ENCODE measurements at regions not wholly inside any gene's neighbourhood (a gene's known extent, or its start where the extent isn't known, plus 50 kb on each side); places are given as distances from the start of the nearest gene placed in this dataset.

- no peaks in the 10 kb centered on the region for H3K36me3 ChIP-seq (ENCODE audit: control insufficient read depth in 2 of 2, extremely low read depth in 1 of 2, insufficient read depth in 2 of 2, low read length in 2 of 2)
- H3K9ac ChIP-seq (ENCODE audit: control insufficient read depth, extremely low read depth, insufficient read depth, low read length) = no peak overlapping the region
- no peak overlapping the region for H3K4me3 ChIP-seq (ENCODE audit: control insufficient read depth in 2 of 3, extremely low read depth in 1 of 3, insufficient read depth in 2 of 3, low read depth in 1 of 3, low read length in 3 of 3)
- no peaks in the 10 kb centered on the region for H3K79me2 ChIP-seq (ENCODE audit: control insufficient read depth, insufficient read depth, low read length)
- no peak overlapping the region for H3K4me2 ChIP-seq (ENCODE audit: control insufficient read depth, extremely low read depth, insufficient read depth, low read depth, low read length)
- no peaks in the 10 kb centered on the region for H3K9me3 ChIP-seq (ENCODE audit: control insufficient read depth, low read depth, low read length)
- H3K27ac ChIP-seq (ENCODE audit: control insufficient read depth, insufficient read depth, low read length) = no peak overlapping the region
- no peak overlapping the region for H2AFZ ChIP-seq (ENCODE audit: control insufficient read depth, low read length)
- DNase-seq (ENCODE audit: low read depth, low spot score) = no peak
- FAIRE-seq = no peak
- peaks cover under 1% of the 10 kb centered on the region for H3K4me1 ChIP-seq (ENCODE audit: control insufficient read depth, extremely low read depth, insufficient read depth, low read length)
- dilution Hi-C loops (cut with MboI; ENCODE audit: extremely low pct_ligation_motif_present, low sequenced_read_pairs) = no loop called here
- no peaks in the 10 kb centered on the region for H3K9me1 ChIP-seq (ENCODE audit: control insufficient read depth, extremely low read depth, insufficient read depth, low read length)
- no peaks in the 10 kb centered on the region for H4K20me1 ChIP-seq (ENCODE audit: control insufficient read depth, extremely low read depth, insufficient read depth, low read length)
- H3K27me3 ChIP-seq (ENCODE audit: control insufficient read depth, extremely low read depth, insufficient read depth, low read length) = no peaks in the 10 kb centered on the region
- TF ChIP-seq EZH2 (IDR thresholded peaks at IDR 0.05; ENCODE audit: low read length) (no peak), CTCF (optimal IDR thresholded peaks at IDR 0.05 in 1 of 3, IDR thresholded peaks at IDR 0.05 in 1 of 3, conservative IDR thresholded peaks at IDR 0.05 in 1 of 3; ENCODE audit: extremely low read depth in 1 of 3, insufficient read depth in 2 of 3, low read length in 3 of 3) (no peak)
Measured at GRCh38 chr2:20530520-20530919, 83.6 kb downstream of the RHOB start.

- Histone ChIP-seq H3K4me2 (ENCODE audit: control insufficient read depth, extremely low read depth, insufficient read depth, low read depth, low read length) (no peak overlapping the region), H4K20me1 (ENCODE audit: control insufficient read depth, extremely low read depth, insufficient read depth, low read length) (no peaks in the 10 kb centered on the region), H3K9me1 (ENCODE audit: control insufficient read depth, extremely low read depth, insufficient read depth, low read length) (no peaks in the 10 kb centered on the region), H3K79me2 (ENCODE audit: control insufficient read depth, insufficient read depth, low read length) (no peaks in the 10 kb centered on the region), H3K9ac (ENCODE audit: control insufficient read depth, extremely low read depth, insufficient read depth, low read length) (no peak overlapping the region), H3K4me1 (ENCODE audit: control insufficient read depth, extremely low read depth, insufficient read depth, low read length) (no peaks in the 10 kb centered on the region), H3K4me3 (ENCODE audit: control insufficient read depth in 2 of 3, extremely low read depth in 1 of 3, insufficient read depth in 2 of 3, low read depth in 1 of 3, low read length in 3 of 3) (no peak overlapping the region), H2AFZ (ENCODE audit: control insufficient read depth, low read length) (no peak overlapping the region), H3K27me3 (ENCODE audit: control insufficient read depth, extremely low read depth, insufficient read depth, low read length) (no peaks in the 10 kb centered on the region), H3K27ac (ENCODE audit: control insufficient read depth, insufficient read depth, low read length) (no peak overlapping the region), H3K36me3 (ENCODE audit: control insufficient read depth in 2 of 2, extremely low read depth in 1 of 2, insufficient read depth in 2 of 2, low read length in 2 of 2) (no peaks in the 10 kb centered on the region), H3K9me3 (ENCODE audit: control insufficient read depth, low read depth, low read length) (no peaks in the 10 kb centered on the region)
- DNase-seq (ENCODE audit: low read depth, low spot score) (no peak), FAIRE-seq (no peak)
- dilution Hi-C loops (cut with MboI; ENCODE audit: extremely low pct_ligation_motif_present, low sequenced_read_pairs) = no loop called here
- TF ChIP-seq EZH2 (IDR thresholded peaks at IDR 0.05; ENCODE audit: low read length) (no peak), CTCF (optimal IDR thresholded peaks at IDR 0.05 in 1 of 3, IDR thresholded peaks at IDR 0.05 in 1 of 3, conservative IDR thresholded peaks at IDR 0.05 in 1 of 3; ENCODE audit: extremely low read depth in 1 of 3, insufficient read depth in 2 of 3, low read length in 3 of 3) (no peak)
Measured at GRCh38 chr2:20531633-20532262, 84.9 kb downstream of the RHOB start.

Data from keratinocyte (primary cell).